CD4-positive, alpha-beta T cell (primary cell): ENCODE measurements at regions not wholly inside any gene's neighbourhood (a gene's known extent, or its start where the extent isn't known, plus 50 kb on each side); places are given as distances from the start of the nearest gene placed in this dataset.

Experiments
- ATAC-seq: fragments of 200-7000 bp; cut with Tn5 transposase; one replicate; pipeline ENCODE4 v1.10.0; 2022; ENCODE audit warnings: mild to moderate bottlenecking; ENCODE audit not compliant: poor library complexity
- CTCF ChIA-PET: fragments of 350-600 bp; sonication (Branson Sonifier 250); formaldehyde crosslinking; loops from one replicate; lab custom pipeline; 2021; ENCODE audit warnings: antibody characterized with exemption, inconsistent platforms; lab: Charles Lee
- POLR2A ChIA-PET: fragments of 350-600 bp; sonication (Branson Sonifier 250); formaldehyde crosslinking; loops from one replicate; lab custom pipeline; 2021; ENCODE audit warnings: antibody characterized with exemption, inconsistent platforms; lab: Charles Lee
- DNase-seq, 14 experiments: peaks; one replicate each; pipeline ENCODE4 v3.0.0-alpha.2; 2013 to 2020; ENCODE audit warnings: mixed read lengths in 2 of 14
- H3K27ac ChIP-seq, 2 donors: one replicate each; pipeline versions ENCODE4 v1.5.1 to v1.7.0; 2013; ENCODE audit warnings: low read length in 2 of 2, low read depth in 1 of 2, mild to moderate bottlenecking in 1 of 2
- H3K27me3 ChIP-seq, 2 experiments: 1 replicate in 1 of 2; 2 replicates in 1 of 2; pipeline versions ENCODE4 v1.6.1 to v1.7.0; 2013; ENCODE audit warnings: low read length in 2 of 2, control low read depth in 1 of 2, mild to moderate bottlenecking in 1 of 2, moderate library complexity in 1 of 2; ENCODE audit not compliant: insufficient read depth in 2 of 2, control insufficient read depth in 1 of 2
- H3K36me3 ChIP-seq: one replicate; pipeline ENCODE4 v1.6.1; 2013; ENCODE audit warnings: low read length, control low read depth; ENCODE audit not compliant: insufficient read depth
- H3K4me1 ChIP-seq: one replicate; pipeline ENCODE4 v1.6.1; 2013; ENCODE audit warnings: low read length, control low read depth; ENCODE audit not compliant: insufficient read depth
- H3K4me3 ChIP-seq: one replicate; pipeline ENCODE4 v1.5.1; 2013; ENCODE audit warnings: mild to moderate bottlenecking, low read length, moderate library complexity
- H3K9me3 ChIP-seq, 2 experiments: 1 replicate in 1 of 2; 2 replicates in 1 of 2; pipeline versions ENCODE4 v1.6.1 to v1.7.0; 2013; ENCODE audit warnings: low read length in 2 of 2, mild to moderate bottlenecking in 2 of 2, control low read depth in 1 of 2, moderate library complexity in 1 of 2; ENCODE audit not compliant: control insufficient read depth in 1 of 2, insufficient read depth in 1 of 2
- H3K27ac Mint-ChIP-seq: one replicate; pipeline ENCODE4 v1.8.0; 2020; ENCODE audit warnings: mixed read lengths
- H3K27me3 Mint-ChIP-seq: one replicate; pipeline ENCODE4 v1.8.0; 2021; ENCODE audit warnings: mixed read lengths
- H3K36me3 Mint-ChIP-seq: one replicate; pipeline ENCODE4 v1.8.0; 2021; ENCODE audit warnings: low read depth, mixed read lengths
- H3K4me1 Mint-ChIP-seq: one replicate; pipeline ENCODE4 v1.8.0; 2021; ENCODE audit warnings: low read depth, mixed read lengths
- H3K4me3 Mint-ChIP-seq: one replicate; pipeline ENCODE4 v1.8.0; 2020; ENCODE audit warnings: mild to moderate bottlenecking, mixed read lengths
- H3K9me3 Mint-ChIP-seq: one replicate; pipeline ENCODE4 v1.8.0; 2020; ENCODE audit warnings: mixed read lengths
- intact Hi-C, 2 experiments: fragments of 100-400 bp; cut with DNase I in 1 of 2; cut with micrococcal nuclease in 1 of 2; formaldehyde crosslinking; loops; one replicate each; pipeline versions ENCODE4 v1.15.1 to v1.9.0; 2023 to 2025; cut with DNase I, micrococcal nuclease
- TF ChIP-seq, protein P1 (sequence below): fragments of 200-600 bp; IDR thresholded peaks from one replicate; pipeline ENCODE4 v1.8.0; 2022; ENCODE audit warnings: antibody characterized with exemption, mild to moderate bottlenecking

DNA sequence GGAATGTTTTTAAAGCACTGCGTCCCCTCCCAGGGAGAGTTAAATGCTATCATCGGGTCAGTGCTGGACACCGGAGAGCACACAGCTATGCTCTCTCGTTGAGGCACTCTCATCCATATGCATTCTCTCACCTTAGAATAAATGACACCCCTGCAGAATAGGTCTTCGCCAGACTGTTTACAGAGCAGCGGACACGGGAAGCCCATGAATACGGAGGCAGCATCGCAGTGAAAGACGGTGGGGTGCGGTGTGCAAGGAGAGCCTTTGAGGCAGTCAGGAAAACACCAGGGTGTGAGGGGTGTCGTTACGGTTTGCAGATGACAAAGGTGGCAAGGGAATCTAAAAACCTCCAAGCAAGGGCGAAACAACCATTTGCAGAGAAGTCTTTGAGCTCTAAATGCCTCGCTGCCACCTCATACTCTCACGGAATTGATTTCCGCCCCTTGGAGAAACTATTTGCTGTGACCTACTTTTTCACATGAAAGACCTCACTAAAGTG is 169.2 kb upstream of the FHL2 start:
- peaks cover 5% of the 10 kb centered on the region for H3K4me1 ChIP-seq
- Mint-ChIP-seq H3K36me3 (no peaks in the 10 kb centered on the region), H3K9me3 (no peaks in the 10 kb centered on the region), H3K4me3 (peak overlapping the region; percentile 44), H3K27ac (peak overlapping the region; percentile 89), H3K4me1 (peaks cover 8% of the 10 kb centered on the region), H3K27me3 (no peaks in the 10 kb centered on the region)
- DNase-seq (peak in 6 of 14 experiments; percentile 10 to 50 (median 30)), ATAC-seq (peak; percentile 71)
- no peak overlapping the region for H3K27ac ChIP-seq
- H3K4me3 ChIP-seq = no peak overlapping the region
- no peaks in the 10 kb centered on the region for H3K9me3 ChIP-seq
- no peaks in the 10 kb centered on the region for H3K36me3 ChIP-seq
- no peaks in the 10 kb centered on the region for H3K27me3 ChIP-seq
- intact Hi-C loops = no loop called here
- TF ChIP-seq, protein P1, sequence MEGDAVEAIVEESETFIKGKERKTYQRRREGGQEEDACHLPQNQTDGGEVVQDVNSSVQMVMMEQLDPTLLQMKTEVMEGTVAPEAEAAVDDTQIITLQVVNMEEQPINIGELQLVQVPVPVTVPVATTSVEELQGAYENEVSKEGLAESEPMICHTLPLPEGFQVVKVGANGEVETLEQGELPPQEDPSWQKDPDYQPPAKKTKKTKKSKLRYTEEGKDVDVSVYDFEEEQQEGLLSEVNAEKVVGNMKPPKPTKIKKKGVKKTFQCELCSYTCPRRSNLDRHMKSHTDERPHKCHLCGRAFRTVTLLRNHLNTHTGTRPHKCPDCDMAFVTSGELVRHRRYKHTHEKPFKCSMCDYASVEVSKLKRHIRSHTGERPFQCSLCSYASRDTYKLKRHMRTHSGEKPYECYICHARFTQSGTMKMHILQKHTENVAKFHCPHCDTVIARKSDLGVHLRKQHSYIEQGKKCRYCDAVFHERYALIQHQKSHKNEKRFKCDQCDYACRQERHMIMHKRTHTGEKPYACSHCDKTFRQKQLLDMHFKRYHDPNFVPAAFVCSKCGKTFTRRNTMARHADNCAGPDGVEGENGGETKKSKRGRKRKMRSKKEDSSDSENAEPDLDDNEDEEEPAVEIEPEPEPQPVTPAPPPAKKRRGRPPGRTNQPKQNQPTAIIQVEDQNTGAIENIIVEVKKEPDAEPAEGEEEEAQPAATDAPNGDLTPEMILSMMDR = no peak
- ChIA-PET CTCF (no interaction called here), POLR2A (interaction anchor here (1.2 kb wide), 1 partner anchor 21 kb away, joined by 6 read pairs; no protein-coding TSS in a partner anchor)

- Histone ChIP-seq H3K27me3 (peaks cover 0 to 5% of the 10 kb centered on the region in 2 experiments), H3K27ac (no peak overlapping the region), H3K4me1 (no peaks in the 10 kb centered on the region), H3K9me3 (peaks cover 0 to 6% of the 10 kb centered on the region in 2 experiments), H3K36me3 (no peaks in the 10 kb centered on the region), H3K4me3 (no peak overlapping the region)
- POLR2A ChIA-PET = no interaction called here
- intact Hi-C loops = no loop called here
- CTCF ChIA-PET = no interaction called here
- DNase-seq (no peak), ATAC-seq (no peak)
- Mint-ChIP-seq H3K4me1 (peaks cover 4% of the 10 kb centered on the region), H3K4me3 (no peak overlapping the region), H3K27ac (no peak overlapping the region), H3K36me3 (no peaks in the 10 kb centered on the region), H3K9me3 (no peaks in the 10 kb centered on the region), H3K27me3 (peaks cover 10% of the 10 kb centered on the region)
- TF ChIP-seq, protein P1 = no peak
These were observed 164.3 kb upstream of the FHL2 start for GRCh38 chr2:105563000-105563719.

DNA sequence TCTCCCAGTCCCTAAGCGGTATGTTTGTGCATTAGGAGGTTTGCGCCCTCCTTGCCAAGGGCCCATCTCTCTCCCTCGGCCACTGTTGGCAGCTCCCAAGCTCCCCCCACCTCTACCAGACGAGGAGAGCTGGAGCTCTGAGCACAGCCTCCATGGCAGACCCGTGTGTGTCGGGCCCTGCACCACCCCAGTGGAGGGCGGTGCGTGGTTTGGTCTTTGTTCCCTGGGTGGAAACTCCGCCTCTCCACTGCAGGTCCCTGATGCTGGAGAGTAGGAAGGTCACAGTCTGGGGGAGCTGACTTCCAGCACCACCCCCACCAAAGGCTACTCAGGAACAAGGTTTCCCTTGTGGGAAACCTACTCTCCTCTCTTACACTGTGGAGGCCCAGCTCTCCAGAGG is 162.6 kb upstream of the FHL2 start:
- peaks cover 5 to 7% of the 10 kb centered on the region in 2 experiments for H3K27me3 ChIP-seq
- no peaks in the 10 kb centered on the region for H3K4me1 Mint-ChIP-seq
- ChIA-PET CTCF (no interaction called here), POLR2A (no interaction called here)
- no peak overlapping the region for H3K27ac Mint-ChIP-seq
- TF ChIP-seq, protein P1 = no peak
- no peaks in the 10 kb centered on the region for H3K36me3 ChIP-seq
- H3K27ac ChIP-seq = no peak overlapping the region
- peaks cover 0 to 6% of the 10 kb centered on the region in 2 experiments for H3K9me3 ChIP-seq
- intact Hi-C loops = no loop called here
- DNase-seq (no peak), ATAC-seq (no peak)
- H3K4me3 ChIP-seq = no peak overlapping the region
- no peaks in the 10 kb centered on the region for H3K9me3 Mint-ChIP-seq
- H3K27me3 Mint-ChIP-seq = peaks cover 20% of the 10 kb centered on the region
- no peaks in the 10 kb centered on the region for H3K36me3 Mint-ChIP-seq
- no peak overlapping the region for H3K4me3 Mint-ChIP-seq
- H3K4me1 ChIP-seq = no peaks in the 10 kb centered on the region
